ENCODE measurements at regions not wholly inside any gene's neighbourhood (a gene's known extent, or its start where the extent isn't known, plus 50 kb on each side); places are given as distances from the start of the nearest gene placed in this dataset.
"Not testable (repeated sequence)": the region's sequence is repeated elsewhere in the genome, so short reads cannot be mapped to it uniquely, and the experiment has no call there.

DNA sequence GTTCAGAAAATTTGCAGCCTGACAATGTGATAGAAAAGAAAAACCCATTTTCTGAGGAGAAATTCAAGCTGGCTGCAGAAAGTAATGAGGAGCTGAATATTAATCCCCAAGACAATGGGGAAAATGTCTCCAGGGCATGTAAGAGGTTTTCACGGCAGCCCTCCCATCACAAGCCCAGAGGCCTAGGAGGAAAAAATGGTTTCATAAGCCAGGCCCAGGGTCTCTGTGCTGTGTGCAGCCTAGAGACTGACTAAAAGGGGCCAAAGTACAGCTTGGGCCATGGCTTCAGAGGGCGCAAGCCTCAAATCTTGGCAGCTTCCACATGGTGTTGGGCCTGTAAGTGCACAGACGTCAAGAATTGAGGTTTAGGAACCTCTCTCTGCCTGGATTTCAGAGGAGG is 61.7 kb upstream of the DLG1 start:
- WGBS (ENCODE audit: insufficient coverage) = 91% methylated on average over 3 of the region's 3 CpGs
- H3K36me3 Mint-ChIP-seq; DNase-seq; H3K9me3 ChIP-seq; ATAC-seq (replicated peaks in 1 of 4); CTCF ChIA-PET; H3K27ac ChIP-seq (ENCODE audit: low read length); H3K27ac Mint-ChIP-seq; H3K4me1 ChIP-seq (ENCODE audit: control insufficient read depth in 1 of 2, extremely low read depth in 1 of 2, insufficient read depth in 2 of 2, low read length in 2 of 2); H3K4me1 Mint-ChIP-seq; H3K36me3 ChIP-seq (ENCODE audit: control insufficient read depth in 2 of 2, extremely low read depth in 1 of 2, insufficient read depth in 1 of 2, low read length in 1 of 2); H3K4me3 Mint-ChIP-seq; POLR2A ChIA-PET; H3K4me3 ChIP-seq (ENCODE audit: control insufficient read depth in 1 of 2, extremely low read depth in 1 of 2, low read length in 1 of 2): not testable (repeated sequence)
- Mint-ChIP-seq H3K9me3 (peaks cover 11 to 23% (median 20%) of the 10 kb centered on the region in 3 donors), H3K27me3 (peaks cover 6 to 10% of the 10 kb centered on the region in 2 donors)
- peaks cover 0 to 10% of the 10 kb centered on the region in 2 experiments for H3K27me3 ChIP-seq (replicated peaks in 1 of 2; ENCODE audit: control insufficient read depth in 2 of 2, extremely low read depth in 1 of 2, insufficient read depth in 2 of 2, low read length in 1 of 2)

DNA sequence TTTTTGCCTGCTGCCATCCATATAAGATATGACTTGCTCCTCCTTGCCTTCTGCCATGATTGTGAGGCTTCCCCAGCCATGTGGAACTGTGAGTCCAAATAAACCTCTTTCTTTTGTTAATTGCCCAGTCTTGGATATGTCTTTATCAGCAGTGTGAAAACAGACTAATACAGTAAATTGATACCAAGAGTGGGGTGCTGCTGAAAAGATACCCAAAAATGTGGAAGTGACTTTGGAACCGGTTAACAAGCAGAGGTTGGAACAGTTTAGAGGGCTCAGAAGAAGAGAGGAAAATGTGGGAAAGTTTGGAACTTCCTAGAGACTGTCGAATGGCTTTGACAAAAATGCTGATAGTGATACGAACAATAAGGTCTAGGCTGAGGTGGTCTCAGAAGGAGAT is 61.1 kb upstream of the DLG1 start:
- H3K4me1 ChIP-seq (ENCODE audit: control insufficient read depth in 1 of 2, extremely low read depth in 1 of 2, insufficient read depth in 2 of 2, low read length in 2 of 2); H3K4me3 Mint-ChIP-seq; H3K27ac ChIP-seq (ENCODE audit: low read length); ATAC-seq (replicated peaks in 1 of 4); H3K27ac Mint-ChIP-seq; CTCF ChIA-PET; H3K4me1 Mint-ChIP-seq; H3K36me3 ChIP-seq (ENCODE audit: control insufficient read depth in 2 of 2, extremely low read depth in 1 of 2, insufficient read depth in 1 of 2, low read length in 1 of 2); POLR2A ChIA-PET; H3K9me3 ChIP-seq; H3K27me3 ChIP-seq (replicated peaks in 1 of 2; ENCODE audit: control insufficient read depth in 2 of 2, extremely low read depth in 1 of 2, insufficient read depth in 2 of 2, low read length in 1 of 2); DNase-seq; H3K36me3 Mint-ChIP-seq; H3K4me3 ChIP-seq (ENCODE audit: control insufficient read depth in 1 of 2, extremely low read depth in 1 of 2, low read length in 1 of 2); H3K27me3 Mint-ChIP-seq: not testable (repeated sequence)
- peaks cover 11 to 23% (median 20%) of the 10 kb centered on the region in 3 donors for H3K9me3 Mint-ChIP-seq
- WGBS (ENCODE audit: insufficient coverage) = 78% methylated on average over 3 of the region's 3 CpGs

DNA sequence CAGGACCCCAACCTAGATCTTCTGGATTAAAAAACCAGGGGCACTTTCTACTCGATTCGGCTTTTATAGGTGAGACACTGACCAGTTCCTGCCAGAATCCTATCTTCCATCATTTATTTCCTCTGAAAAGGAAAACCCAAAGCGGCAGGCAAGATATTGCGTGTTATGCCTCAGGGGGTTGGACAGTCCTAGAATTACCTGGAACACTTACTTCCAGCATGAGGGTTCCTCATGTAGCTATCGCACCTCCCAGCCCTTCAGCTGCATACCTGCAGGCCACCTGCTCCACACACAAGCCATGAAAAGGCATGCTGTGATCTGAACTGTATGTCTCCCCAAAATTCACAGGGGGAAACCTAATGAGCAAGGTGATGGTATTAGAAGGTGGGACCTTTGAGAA is 58.3 kb upstream of the DLG1 start:
- CTCF ChIA-PET = no interaction called here
- Histone ChIP-seq H3K27me3 (replicated peaks in 1 of 2; ENCODE audit: control insufficient read depth in 2 of 2, extremely low read depth in 1 of 2, insufficient read depth in 2 of 2, low read length in 1 of 2) (peaks cover 0 to 9% of the 10 kb centered on the region in 2 experiments), H3K9me3 (no peaks in the 10 kb centered on the region), H3K4me3 (ENCODE audit: control insufficient read depth in 1 of 2, extremely low read depth in 1 of 2, low read length in 1 of 2) (no peak overlapping the region), H3K27ac (ENCODE audit: low read length) (no peak overlapping the region), H3K4me1 (ENCODE audit: control insufficient read depth in 1 of 2, extremely low read depth in 1 of 2, insufficient read depth in 2 of 2, low read length in 2 of 2) (no peaks in the 10 kb centered on the region), H3K36me3 (ENCODE audit: control insufficient read depth in 2 of 2, extremely low read depth in 1 of 2, insufficient read depth in 1 of 2, low read length in 1 of 2) (no peaks in the 10 kb centered on the region)
- WGBS (ENCODE audit: insufficient coverage) = 89% methylated on average over 2 of the region's 5 CpGs
- no peak for DNase-seq
- Mint-ChIP-seq H3K27me3 (peaks cover 11 to 12% of the 10 kb centered on the region in 2 donors), H3K4me1 (peaks cover 0 to 7% (median 0%) of the 10 kb centered on the region in 3 donors), H3K36me3 (peaks cover 8% of the 10 kb centered on the region), H3K9me3 (peaks cover 11 to 23% (median 20%) of the 10 kb centered on the region in 3 donors), H3K27ac (no peak overlapping the region), H3K4me3 (no peak overlapping the region)
- ATAC-seq (replicated peaks in 1 of 4) = no peak
- POLR2A ChIA-PET = no interaction called here

- CTCF ChIA-PET = no interaction called here
- peaks cover 11 to 12% of the 10 kb centered on the region in 2 donors for H3K27me3 Mint-ChIP-seq
- H3K27me3 ChIP-seq (replicated peaks in 1 of 2; ENCODE audit: control insufficient read depth in 2 of 2, extremely low read depth in 1 of 2, insufficient read depth in 2 of 2, low read length in 1 of 2) = peaks cover 0 to 10% of the 10 kb centered on the region in 2 experiments
- 90% methylated on average over 5 of the region's 14 CpGs for WGBS (ENCODE audit: insufficient coverage)
- H3K27ac Mint-ChIP-seq = no peak overlapping the region
- no peak overlapping the region for H3K4me3 Mint-ChIP-seq
- peaks cover 7% of the 10 kb centered on the region for H3K36me3 Mint-ChIP-seq
- no peak overlapping the region for H3K27ac ChIP-seq (ENCODE audit: low read length)
- peaks cover 9 to 22% (median 17%) of the 10 kb centered on the region in 3 donors for H3K9me3 Mint-ChIP-seq
- no peak for ATAC-seq (replicated peaks in 1 of 4)
- DNase-seq = no peak
- H3K4me3 ChIP-seq (ENCODE audit: control insufficient read depth in 1 of 2, extremely low read depth in 1 of 2, low read length in 1 of 2) = no peak overlapping the region
- no peaks in the 10 kb centered on the region for H3K36me3 ChIP-seq (ENCODE audit: control insufficient read depth in 2 of 2, extremely low read depth in 1 of 2, insufficient read depth in 1 of 2, low read length in 1 of 2)
- POLR2A ChIA-PET = interaction anchor here in 1 of 2 donors (0.6 kb wide), 1 partner anchor 125 kb away, joined by 7 read pairs; no protein-coding TSS in a partner anchor
- H3K4me1 Mint-ChIP-seq = peaks cover 0 to 7% (median 0%) of the 10 kb centered on the region in 3 donors
- H3K9me3 ChIP-seq = no peaks in the 10 kb centered on the region
- no peaks in the 10 kb centered on the region for H3K4me1 ChIP-seq (ENCODE audit: control insufficient read depth in 1 of 2, extremely low read depth in 1 of 2, insufficient read depth in 2 of 2, low read length in 2 of 2)
Observed at GRCh38 chr3:197356275-197356674, 57.9 kb upstream of the DLG1 start.

DNA sequence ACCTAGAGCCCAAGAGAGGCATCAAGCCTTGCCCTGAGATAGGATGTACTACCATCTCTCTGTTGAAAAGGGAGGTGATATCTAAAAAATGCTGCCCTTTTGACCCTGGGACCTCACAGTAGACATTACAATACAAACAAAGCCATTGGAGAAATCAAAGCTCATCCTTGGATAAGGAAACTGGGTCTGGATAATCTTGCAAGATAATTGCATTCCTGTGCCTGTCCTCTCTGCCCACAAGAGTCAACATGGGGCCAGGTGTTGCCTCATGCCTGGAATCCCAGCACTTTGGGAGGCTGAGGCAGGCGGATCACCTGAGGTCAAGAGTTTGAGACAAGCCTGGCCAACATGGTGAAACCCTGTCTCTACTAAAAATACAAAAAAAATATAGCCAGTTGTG is 57.3 kb upstream of the DLG1 start:
- H3K4me3 Mint-ChIP-seq = no peak overlapping the region
- H3K9me3 ChIP-seq = no peaks in the 10 kb centered on the region
- H3K36me3 Mint-ChIP-seq = peaks cover 5% of the 10 kb centered on the region
- CTCF ChIA-PET = no interaction called here
- DNase-seq (no peak), ATAC-seq (replicated peaks in 1 of 4) (no peak)
- H3K27ac Mint-ChIP-seq = no peak overlapping the region
- 43% methylated on average over 1 of the region's 1 CpG for WGBS (ENCODE audit: insufficient coverage)
- peaks cover 0 to 7% (median 0%) of the 10 kb centered on the region in 3 donors for H3K4me1 Mint-ChIP-seq
- H3K36me3 ChIP-seq (ENCODE audit: control insufficient read depth in 2 of 2, extremely low read depth in 1 of 2, insufficient read depth in 1 of 2, low read length in 1 of 2) = no peaks in the 10 kb centered on the region
- no peaks in the 10 kb centered on the region for H3K4me1 ChIP-seq (ENCODE audit: control insufficient read depth in 1 of 2, extremely low read depth in 1 of 2, insufficient read depth in 2 of 2, low read length in 2 of 2)
- peaks cover 6 to 16% (median 12%) of the 10 kb centered on the region in 3 donors for H3K9me3 Mint-ChIP-seq
- no peak overlapping the region for H3K27ac ChIP-seq (ENCODE audit: low read length)
- H3K27me3 ChIP-seq (replicated peaks in 1 of 2; ENCODE audit: control insufficient read depth in 2 of 2, extremely low read depth in 1 of 2, insufficient read depth in 2 of 2, low read length in 1 of 2) = peaks cover 0 to 13% of the 10 kb centered on the region in 2 experiments
- H3K27me3 Mint-ChIP-seq = peaks cover 11 to 12% of the 10 kb centered on the region in 2 donors
- no peak overlapping the region for H3K4me3 ChIP-seq (ENCODE audit: control insufficient read depth in 1 of 2, extremely low read depth in 1 of 2, low read length in 1 of 2)
- POLR2A ChIA-PET = interaction anchor here in 1 of 2 donors (0.6 kb wide), 1 partner anchor 125 kb away, joined by 7 read pairs; no protein-coding TSS in a partner anchor

GRCh38 chr3:197354568-197355001 is 56.2 kb upstream of the DLG1 start:
- DNase-seq = no peak
- Mint-ChIP-seq H3K27ac (no peak overlapping the region), H3K4me3 (no peak overlapping the region), H3K36me3 (no peaks in the 10 kb centered on the region), H3K9me3 (peaks cover 3 to 8% (median 4%) of the 10 kb centered on the region in 3 donors), H3K4me1 (peaks cover 0 to 7% (median 0%) of the 10 kb centered on the region in 3 donors), H3K27me3 (peaks cover 11 to 12% of the 10 kb centered on the region in 2 donors)
- WGBS (ENCODE audit: insufficient coverage) = 81% methylated on average over 19 of the region's 19 CpGs
- POLR2A ChIA-PET = no interaction called here
- Histone ChIP-seq H3K27me3 (replicated peaks in 1 of 2; ENCODE audit: control insufficient read depth in 2 of 2, extremely low read depth in 1 of 2, insufficient read depth in 2 of 2, low read length in 1 of 2) (peaks cover 0 to 14% of the 10 kb centered on the region in 2 experiments), H3K4me1 (ENCODE audit: control insufficient read depth in 1 of 2, extremely low read depth in 1 of 2, insufficient read depth in 2 of 2, low read length in 2 of 2) (no peaks in the 10 kb centered on the region), H3K9me3 (no peaks in the 10 kb centered on the region), H3K4me3 (ENCODE audit: control insufficient read depth in 1 of 2, extremely low read depth in 1 of 2, low read length in 1 of 2) (no peak overlapping the region), H3K27ac (ENCODE audit: low read length) (no peak overlapping the region), H3K36me3 (ENCODE audit: control insufficient read depth in 2 of 2, extremely low read depth in 1 of 2, insufficient read depth in 1 of 2, low read length in 1 of 2) (no peaks in the 10 kb centered on the region)
- no peak for ATAC-seq (replicated peaks in 1 of 4)
- CTCF ChIA-PET = no interaction called here
